Psoas muscle (tissue), 7 donors: ENCODE measurements at regions not wholly inside any gene's neighbourhood (a gene's known extent, or its start where the extent isn't known, plus 50 kb on each side); places are given as distances from the start of the nearest gene placed in this dataset.

Source experiments
- ATAC-seq, 4 donors: fragments of 200-7000 bp; cut with Tn5 transposase; one replicate each; pipeline ENCODE4 v1.9.1; 2020; ENCODE audit warnings: moderate library complexity in 3 of 4, mild to moderate bottlenecking in 2 of 4
- DNase-seq, 2 donors: peaks; one replicate each; pipeline ENCODE4 v3.0.0-alpha.2; 2020
- H3K27ac ChIP-seq: fragments of 200-600 bp; one replicate; pipeline ENCODE4 v1.8.0; 2022
- H3K27me3 ChIP-seq, 3 donors: fragments of 200-600 bp in 1 of 3; one replicate each; pipeline versions ENCODE4 v1.6.1 to v1.8.0; 2013 to 2022; ENCODE audit warnings: low read length in 2 of 3, mild to moderate bottlenecking in 2 of 3, moderate library complexity in 1 of 3; ENCODE audit not compliant: insufficient read depth in 3 of 3
- H3K36me3 ChIP-seq, 2 donors: fragments of 200-600 bp in 1 of 2; one replicate each; pipeline versions ENCODE4 v1.6.1 to v1.8.0; 2013 to 2022; ENCODE audit warnings: low read depth in 1 of 2, mild to moderate bottlenecking in 1 of 2, moderate library complexity in 1 of 2; ENCODE audit not compliant: insufficient read depth in 1 of 2
- H3K4me1 ChIP-seq: fragments of 200-600 bp; one replicate; pipeline ENCODE4 v1.8.0; 2022
- H3K4me3 ChIP-seq: fragments of 200-600 bp; one replicate; pipeline ENCODE4 v1.8.0; 2022; ENCODE audit warnings: mild to moderate bottlenecking
- H3K9me3 ChIP-seq: fragments of 200-600 bp; one replicate; pipeline ENCODE4 v1.8.0; 2022
- CTCF ChIP-seq: fragments of 200-600 bp; IDR thresholded peaks from one replicate; pipeline ENCODE4 v1.8.0; 2022; ENCODE audit warnings: antibody characterized with exemption
- WGBS, 3 donors: extraction: QIAGEN DNeasy Blood & Tissue Kit; methylation state at CpG; one replicate each; pipeline versions ENCODE4 v1.1.6 to v1.1.7; 2013; 5-methylcytosine and 5-hydroxymethylcytosine counted together
- intact Hi-C, 2 donors: fragments of 100-400 bp; cut with DNase I; formaldehyde crosslinking; loops; one replicate each; pipeline versions ENCODE4 v1.11.0 to v1.14.2; 2022
- donor health status: healthy with polysubstance abuse.
- donor health status: DM: no; HTN: no; CAD: no; lungs with moderate emphysema.
- donor health status: Bipolar disorder and iron deficiency.
- donor health status: healthy.
- donor health status: DM: yes; HTN: yes; CAD: no.
- donor health status: DM: no; HTN: no; CAD: no.
- donor health status: DM: yes; HTN: yes; CAD: no.

DNA sequence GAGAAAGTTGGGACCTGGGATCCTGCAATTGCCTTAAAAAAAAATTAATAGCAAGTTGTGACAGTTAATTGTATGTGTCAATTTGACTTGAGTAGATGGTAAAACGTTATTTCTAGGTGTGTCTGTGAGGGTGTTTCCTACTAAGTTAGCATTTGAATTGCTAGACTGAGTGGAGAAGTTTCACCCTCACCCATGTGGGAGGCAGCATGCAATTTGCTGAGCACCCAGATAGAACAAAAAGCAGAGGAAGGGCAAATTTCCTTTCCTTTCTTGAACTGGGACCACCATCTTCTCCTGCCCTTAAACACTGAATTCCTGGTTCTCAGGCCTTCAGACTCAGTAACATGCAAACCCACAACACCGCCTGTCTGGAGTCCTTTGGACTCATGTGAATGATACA, 455.7 kb downstream of the GALR1 start:
- TF ChIP-seq CTCF: no peak
- no peak for ATAC-seq
- Histone ChIP-seq H3K9me3 (no peaks in the 10 kb centered on the region), H3K27me3 (no peaks in the 10 kb centered on the region), H3K4me1 (no peaks in the 10 kb centered on the region), H3K27ac (no peak overlapping the region), H3K4me3 (no peak overlapping the region), H3K36me3 (no peaks in the 10 kb centered on the region)
- 66 to 74% (median 69%) methylated on average over 2 of the region's 2 CpGs for WGBS, 3 donors
- intact Hi-C loops: no loop called here
- no peak for DNase-seq

DNA sequence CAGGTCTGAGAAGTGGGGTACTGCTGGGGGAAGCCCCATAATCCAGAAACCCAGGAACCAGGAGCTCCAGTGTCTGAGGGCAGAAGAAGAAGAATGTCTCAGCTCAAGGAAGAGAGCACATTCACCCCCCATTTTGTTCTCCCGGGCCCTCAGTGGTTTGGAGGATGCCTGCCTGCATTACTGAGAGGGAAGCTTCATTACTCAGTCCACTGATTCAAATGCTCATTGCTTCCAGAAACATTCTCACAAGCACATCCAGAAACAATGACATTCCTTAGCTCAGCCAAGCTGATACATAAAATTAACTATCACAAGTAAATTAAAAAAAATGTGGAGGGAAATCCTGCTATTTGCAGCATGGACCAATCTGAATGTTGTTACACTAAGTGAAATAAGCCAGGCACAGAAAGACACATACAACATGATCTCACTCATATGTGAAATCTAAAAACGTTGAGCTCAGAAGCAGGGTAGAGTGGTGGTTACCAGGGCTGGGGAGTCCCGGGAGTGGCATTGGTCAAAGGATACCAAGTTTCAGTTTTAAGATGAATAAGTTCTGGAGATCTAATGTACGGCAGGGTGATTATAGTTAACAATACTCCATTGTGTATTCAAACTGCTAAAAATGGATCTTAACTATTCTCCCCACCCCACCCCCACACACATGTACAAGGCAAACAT, 459.3 kb downstream of the GALR1 start:
- DNase-seq: no peak
- Histone ChIP-seq H3K27ac (no peak overlapping the region), H3K9me3 (no peaks in the 10 kb centered on the region), H3K36me3 (no peaks in the 10 kb centered on the region), H3K27me3 (no peaks in the 10 kb centered on the region), H3K4me1 (no peaks in the 10 kb centered on the region), H3K4me3 (no peak overlapping the region)
- 26 to 34% (median 32%) methylated on average over 4 of the region's 4 CpGs for WGBS, 3 donors
- intact Hi-C loops: no loop called here
- ATAC-seq: no peak
- TF ChIP-seq CTCF: no peak

GRCh38 chr18:77711096-77711495, 461.4 kb downstream of the GALR1 start:
- H3K36me3 ChIP-seq: no peaks in the 10 kb centered on the region
- H3K4me3 ChIP-seq: no peak overlapping the region
- DNase-seq (no peak), ATAC-seq (no peak)
- 30 to 63% (median 43%) methylated on average over 3 of the region's 3 CpGs for WGBS, 3 donors
- intact Hi-C loops: no loop called here
- H3K4me1 ChIP-seq: no peaks in the 10 kb centered on the region
- no peak overlapping the region for H3K27ac ChIP-seq
- no peak for TF ChIP-seq CTCF
- no peaks in the 10 kb centered on the region for H3K9me3 ChIP-seq
- H3K27me3 ChIP-seq: no peaks in the 10 kb centered on the region

- WGBS, 3 donors: 76 to 85% (median 80%) methylated on average over 8 of the region's 8 CpGs
- Histone ChIP-seq H3K27me3 (no peaks in the 10 kb centered on the region), H3K36me3 (no peaks in the 10 kb centered on the region), H3K4me3 (no peak overlapping the region), H3K27ac (no peak overlapping the region), H3K4me1 (no peaks in the 10 kb centered on the region), H3K9me3 (no peaks in the 10 kb centered on the region)
- ATAC-seq (no peak), DNase-seq (no peak)
- intact Hi-C loops: no loop called here
- TF ChIP-seq CTCF: no peak
Observed at GRCh38 chr18:77714716-77715115, 465.1 kb downstream of the GALR1 start.

- H3K27ac ChIP-seq: no peak overlapping the region
- DNase-seq (no peak), ATAC-seq (no peak)
- WGBS, 3 donors: 57 to 60% (median 58%) methylated on average over 5 of the region's 5 CpGs
- no peaks in the 10 kb centered on the region for H3K4me1 ChIP-seq
- H3K36me3 ChIP-seq: no peaks in the 10 kb centered on the region
- no peaks in the 10 kb centered on the region for H3K27me3 ChIP-seq
- intact Hi-C loops: no loop called here
- no peak for TF ChIP-seq CTCF
- no peaks in the 10 kb centered on the region for H3K9me3 ChIP-seq
- H3K4me3 ChIP-seq: no peak overlapping the region
Observed at GRCh38 chr18:77716282-77716681, 466.6 kb downstream of the GALR1 start.
